M059J (cell line): ENCODE measurements at regions not wholly inside any gene's neighbourhood (a gene's known extent, or its start where the extent isn't known, plus 50 kb on each side); places are given as distances from the start of the nearest gene placed in this dataset.

ENCODE experiments used
- DNase-seq: peaks from one replicate; pipeline ENCODE4 v3.0.0-alpha.2; 2012; ENCODE audit warnings: low read depth

DNA sequence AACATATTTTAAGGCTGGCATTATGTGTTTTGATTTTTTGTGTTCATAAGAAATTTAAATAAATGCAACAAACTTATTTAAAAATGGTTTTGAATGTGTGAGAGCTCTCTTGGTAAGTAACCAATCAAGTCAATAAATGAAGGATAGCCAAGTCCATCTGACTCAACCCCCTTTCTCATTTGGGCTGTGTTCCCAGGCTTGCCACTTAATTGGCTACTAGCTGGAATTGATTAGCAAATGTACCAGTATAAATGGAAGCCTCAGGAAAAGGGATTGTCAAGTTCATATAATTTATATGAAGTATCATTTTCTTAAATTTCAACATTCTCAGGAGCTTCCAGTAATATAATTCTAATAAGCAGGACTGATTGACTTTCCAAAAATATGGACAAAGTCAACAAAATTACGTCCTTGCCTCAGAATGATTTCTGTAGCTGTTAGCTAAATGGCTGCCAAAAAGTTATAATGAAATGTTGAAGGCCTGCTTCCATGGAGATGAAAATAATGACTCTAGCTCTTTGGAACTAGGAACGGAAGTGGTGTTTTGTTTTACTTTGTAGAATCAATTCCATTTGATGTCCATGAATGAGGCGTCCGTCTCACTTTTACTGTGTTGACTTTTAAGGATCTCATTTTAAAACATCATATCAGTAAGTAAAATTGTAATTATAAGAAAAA lies 614.9 kb downstream of the CDH26 start:
- no peak for DNase-seq

DNA sequence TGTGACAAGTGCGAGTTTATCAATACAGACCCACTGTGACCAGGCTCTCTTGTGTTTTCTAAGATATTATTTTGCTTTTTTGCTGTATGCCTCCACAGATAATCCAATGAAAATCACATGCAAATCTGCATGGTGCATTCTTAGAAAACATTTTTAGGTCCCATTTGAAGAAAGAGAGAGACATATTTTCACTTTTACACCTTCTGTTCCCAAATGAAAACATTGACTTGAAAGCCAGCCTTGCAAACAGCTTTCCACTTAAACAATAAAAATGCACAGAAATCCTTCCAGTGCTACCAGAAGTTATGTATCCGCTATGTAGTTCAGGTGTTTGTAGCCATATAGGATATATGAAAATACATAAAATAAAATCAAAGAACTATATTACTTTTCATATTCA lies 618.0 kb downstream of the CDH26 start:
- no peak for DNase-seq

DNA sequence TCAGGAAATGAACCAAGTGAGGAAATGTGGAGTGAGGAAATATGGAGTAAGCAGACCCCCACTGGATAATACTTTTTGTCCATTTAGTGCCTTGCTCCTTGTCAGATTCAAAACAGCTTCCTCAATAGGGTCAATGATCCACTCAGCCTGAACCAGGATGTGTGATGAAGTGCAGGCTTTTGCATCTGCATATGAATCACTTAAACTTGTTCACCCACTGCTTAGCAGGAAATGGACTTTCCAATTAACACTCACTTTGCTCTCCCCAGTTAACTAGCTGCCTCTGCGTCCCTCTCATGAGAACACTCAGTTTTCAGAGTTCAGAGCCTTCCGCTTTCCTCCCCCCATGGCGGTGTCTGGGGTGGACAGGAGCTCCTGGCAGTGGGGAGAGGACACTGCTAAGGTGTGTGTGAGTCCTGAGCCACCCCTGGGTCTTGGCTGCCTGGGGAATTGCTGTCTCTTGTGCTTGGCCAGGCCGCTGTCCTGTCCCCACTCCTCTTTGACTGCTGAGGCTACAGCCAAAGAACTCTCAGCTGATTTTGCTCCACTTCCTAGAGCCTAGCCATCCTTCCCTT lies 621.8 kb downstream of the CDH26 start:
- no peak for DNase-seq

DNA sequence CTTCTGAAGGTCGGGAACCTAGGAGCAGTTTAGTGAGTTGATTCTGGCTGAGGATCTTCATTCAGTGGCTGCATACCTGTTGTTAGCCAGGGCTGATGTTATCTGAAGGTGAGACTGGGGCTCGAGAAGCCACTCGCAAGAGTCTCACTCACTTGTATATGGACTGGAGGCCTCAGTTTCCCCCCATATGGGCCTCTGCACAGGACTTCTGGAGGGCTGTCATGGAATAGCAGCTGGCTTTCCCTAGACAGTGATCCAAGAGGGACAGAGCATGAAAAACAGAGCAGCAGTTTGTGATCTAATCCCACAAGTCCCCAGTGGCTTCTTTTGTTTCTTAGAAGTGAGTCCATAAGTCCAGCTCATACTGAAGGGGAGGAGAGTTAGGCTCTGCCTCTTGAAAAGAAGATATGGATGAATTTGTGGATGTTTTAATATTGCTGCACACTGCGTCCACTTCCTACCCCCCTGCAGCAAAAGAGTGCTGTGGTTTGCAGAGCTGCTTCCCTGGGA lies 623.4 kb downstream of the CDH26 start:
- DNase-seq: no peak

DNA sequence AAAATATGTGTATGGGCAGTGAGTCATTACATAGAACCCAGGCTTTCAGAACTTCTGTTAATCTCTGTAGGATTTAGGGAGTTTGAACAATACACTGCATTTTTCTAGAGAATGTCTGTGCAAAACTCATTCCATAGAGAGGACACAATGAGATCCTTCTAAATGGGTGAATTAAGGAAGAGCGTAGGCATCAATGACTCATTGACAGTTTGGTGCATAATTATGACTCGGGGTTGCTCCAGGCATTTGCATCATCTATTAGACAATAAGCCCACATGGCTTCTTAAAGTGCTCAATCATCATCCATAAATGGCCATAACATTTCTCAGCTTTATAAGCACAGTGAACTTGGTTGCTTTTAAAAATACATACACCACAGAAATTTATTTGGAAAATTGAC lies 625.5 kb downstream of the CDH26 start:
- DNase-seq: no peak

DNA sequence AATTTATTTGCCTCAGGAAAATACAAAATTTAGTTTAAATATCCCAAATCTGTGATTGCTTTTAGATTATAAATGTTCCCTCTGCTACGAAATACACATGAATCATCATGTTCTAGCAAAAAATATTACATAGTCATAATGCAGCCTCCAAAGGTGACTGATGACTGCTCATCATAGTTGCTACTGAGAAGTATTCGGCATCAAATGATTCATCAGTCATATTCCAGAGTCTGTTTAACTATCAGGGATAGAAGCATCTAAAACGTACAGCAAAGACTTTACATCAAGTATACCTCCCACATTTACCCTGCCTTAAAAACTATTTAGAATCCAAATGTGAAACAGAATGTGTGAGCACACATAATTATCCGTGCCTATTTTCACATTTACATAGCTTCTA lies 626.0 kb downstream of the CDH26 start:
- no peak for DNase-seq

DNA sequence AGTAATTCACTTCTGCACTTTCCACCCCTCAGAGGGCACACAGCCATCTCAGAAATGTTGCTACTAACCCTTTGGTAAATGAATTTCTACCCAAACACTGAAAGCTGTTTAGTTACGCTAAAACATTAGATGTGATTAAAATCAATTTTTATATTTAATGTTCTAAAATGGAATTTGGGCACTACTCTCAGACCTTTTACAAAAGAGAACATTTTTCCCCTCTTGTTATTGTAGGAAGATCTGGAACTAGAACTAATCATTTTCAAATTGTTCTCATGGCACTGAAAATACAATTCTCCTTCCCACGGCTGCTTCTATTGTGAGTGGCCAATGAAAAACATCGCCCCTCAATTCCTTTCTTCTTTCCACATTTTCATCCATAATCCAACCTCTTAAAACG lies 627.4 kb downstream of the CDH26 start:
- DNase-seq: no peak

DNA sequence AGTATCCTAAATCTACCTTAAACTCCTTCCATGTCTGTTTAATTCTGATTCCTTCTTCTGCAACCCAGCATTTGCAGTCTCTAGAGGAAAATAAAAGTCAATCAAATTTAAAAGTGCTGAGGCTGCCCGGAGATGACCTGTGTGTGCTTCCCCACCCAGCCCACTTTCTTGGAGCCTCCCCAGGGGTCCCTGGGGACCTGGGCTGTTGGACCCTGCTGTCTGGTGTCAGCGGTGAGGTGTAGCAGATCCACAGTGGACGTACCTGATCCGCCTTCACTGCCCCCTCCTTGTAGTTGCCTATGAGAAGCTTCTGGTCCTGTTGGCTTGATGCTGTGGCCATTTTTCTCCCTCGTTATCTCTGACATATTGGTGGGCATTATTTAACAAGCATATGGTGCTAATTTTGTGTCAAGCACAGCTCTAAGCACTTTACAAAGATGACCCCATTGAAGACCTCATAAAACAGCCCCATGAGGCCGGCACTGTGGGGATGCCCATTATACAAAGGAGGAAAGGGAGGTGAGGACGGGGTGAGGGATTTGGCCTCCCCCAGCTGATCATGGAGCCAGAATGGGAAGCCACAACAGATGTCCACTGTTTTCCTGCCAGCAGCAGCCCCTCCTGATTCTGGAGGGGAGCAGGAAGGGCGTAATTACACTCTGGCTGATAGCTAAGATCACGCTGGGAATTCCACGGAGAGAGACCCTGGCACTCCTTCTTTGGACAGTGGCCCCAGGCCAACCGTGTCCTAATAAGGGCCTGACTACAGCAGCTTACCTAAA lies 628.2 kb downstream of the CDH26 start:
- DNase-seq: no peak

DNA sequence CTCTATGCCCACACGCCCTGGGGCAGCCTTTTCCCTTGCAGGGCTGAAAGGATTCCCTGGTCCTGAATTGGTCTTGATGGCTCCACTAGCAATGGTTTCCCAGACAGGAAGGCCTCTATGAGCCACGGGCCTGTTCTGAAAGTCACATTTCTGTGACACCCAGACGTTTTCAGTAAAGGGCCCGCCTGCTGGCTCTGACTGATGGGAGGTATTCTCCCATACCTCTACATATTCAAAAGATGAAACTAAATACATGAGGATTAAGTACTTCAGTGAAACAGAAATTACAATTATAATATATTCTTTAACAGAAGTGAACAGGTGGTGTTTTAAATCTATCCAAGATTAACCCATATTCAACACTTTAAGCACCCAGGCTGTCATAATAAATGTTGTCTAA lies 629.8 kb downstream of the CDH26 start:
- no peak for DNase-seq

DNA sequence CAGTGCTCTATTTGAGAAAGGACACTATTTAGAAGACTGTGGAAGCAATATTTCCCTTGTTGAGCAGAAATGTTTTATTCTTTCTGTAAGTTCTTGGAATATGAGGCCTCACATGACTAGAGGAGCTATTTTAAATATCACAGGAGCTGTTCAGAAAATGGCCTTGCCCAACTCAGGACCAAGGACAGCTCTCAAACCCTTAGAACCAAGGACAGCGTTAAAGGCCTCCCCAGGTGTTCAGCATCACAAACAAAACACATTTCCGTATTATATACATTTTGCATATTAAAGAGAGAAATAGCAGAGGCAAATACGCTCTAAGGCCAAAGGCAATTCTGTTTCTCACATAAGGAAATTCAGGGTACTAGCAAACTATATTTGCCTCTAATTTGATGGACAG lies 631.4 kb downstream of the CDH26 start:
- DNase-seq: peak; percentile 11

DNA sequence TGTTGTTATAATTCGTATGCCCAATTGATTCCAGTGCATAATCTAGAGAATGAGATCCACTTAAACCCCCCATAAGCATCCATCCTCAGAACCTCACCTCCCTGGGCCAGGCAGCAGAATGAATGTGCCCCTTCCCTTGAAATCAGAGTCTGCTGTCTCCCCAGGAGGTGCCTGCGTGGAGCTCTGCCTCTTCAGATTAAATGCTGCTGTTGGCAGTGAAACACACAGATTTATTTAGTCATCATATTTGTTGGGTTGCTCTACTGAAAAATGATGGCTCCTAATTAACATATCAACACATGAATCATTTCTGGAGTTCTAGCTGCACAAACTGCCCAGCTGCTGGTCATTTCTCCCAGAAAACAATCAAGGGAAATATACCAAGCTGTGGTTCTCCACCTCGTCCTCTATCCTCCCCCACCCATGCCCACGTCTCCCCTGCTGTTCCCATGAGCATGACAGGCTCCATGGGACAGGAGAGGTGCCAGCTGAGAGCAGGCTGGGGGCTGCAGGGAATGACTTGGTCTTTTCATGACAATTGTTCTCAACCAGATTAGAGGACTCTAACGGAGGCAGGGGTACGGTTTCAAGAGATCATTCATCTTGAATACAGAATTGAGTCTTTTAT lies 633.1 kb downstream of the CDH26 start:
- no peak for DNase-seq

DNA sequence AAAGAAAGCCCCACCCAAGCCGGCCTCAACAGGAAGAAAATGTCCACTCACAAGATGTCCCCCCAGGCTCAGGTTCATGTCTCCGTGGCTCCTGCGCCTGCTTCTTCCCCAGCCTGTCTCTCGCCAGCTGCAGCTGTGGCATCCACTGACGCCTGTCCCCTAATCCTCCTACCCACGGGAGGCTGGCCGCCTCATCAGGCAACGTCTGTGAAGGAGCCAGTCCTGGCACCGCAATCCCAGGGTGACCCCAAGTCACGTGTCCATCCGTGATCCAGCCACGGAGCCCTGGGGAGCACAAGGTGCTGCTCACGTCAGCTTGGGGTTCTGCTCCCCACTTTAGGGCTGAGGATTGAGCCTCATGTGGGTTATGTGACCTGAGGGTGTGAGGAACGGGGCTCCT lies 640.3 kb downstream of the CDH26 start:
- DNase-seq: no peak

DNA sequence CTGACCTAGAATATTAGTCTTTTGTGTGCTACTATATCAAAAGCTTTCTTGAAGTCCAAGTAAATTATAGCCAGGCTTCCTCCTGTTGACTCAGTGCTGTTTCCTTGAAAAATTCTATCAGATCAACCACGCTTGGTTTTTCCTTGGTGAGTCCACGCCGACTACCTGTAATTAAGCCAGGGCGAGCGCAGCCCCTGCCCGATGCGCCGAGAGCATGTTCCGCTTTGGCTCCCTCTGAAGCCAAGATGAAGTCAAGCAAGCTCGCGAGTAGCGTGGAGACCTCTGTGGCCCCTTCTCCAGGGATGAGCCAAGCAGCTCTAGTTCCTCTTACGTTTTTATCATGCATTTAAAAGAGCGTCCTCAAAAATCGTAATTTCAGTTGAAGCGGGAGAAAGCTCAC lies 641.2 kb downstream of the CDH26 start:
- DNase-seq: no peak

DNA sequence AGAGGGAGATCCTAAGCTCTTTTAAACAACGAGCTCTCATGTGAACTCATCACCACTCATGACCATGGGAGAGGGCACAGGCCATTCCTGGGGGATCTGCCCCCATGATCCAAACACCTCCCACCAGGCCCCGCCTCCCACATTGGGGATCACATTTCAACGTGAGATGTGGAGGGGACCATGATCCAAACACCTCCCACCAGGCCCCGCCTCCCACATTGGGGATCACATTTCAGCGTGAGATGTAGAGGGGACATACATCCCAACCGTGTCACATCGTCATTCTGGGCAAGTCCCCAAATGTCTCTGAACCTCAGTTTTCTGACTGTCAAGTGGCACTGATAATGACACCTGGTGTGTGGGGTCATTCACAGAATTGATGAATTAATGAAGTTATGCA lies 641.8 kb downstream of the CDH26 start:
- no peak for DNase-seq

DNA sequence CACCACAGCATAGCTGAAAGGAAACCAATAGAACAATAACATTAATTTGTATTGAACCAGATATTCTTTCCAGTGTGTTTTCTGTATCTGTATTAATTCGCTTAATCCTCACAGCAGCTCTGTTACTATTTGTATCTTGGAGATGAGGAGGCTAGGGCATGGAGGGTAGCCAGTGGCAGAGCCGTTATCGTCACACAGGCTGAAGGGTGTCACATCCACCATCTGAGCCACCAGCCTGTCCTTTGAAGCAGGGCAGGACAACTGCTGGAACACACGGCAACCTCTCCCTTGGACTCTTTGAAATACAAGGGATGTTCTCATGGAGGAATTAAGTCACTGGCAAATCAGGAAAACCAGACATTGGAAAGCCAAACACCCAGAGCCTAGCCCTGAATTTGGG lies 628.0 kb upstream of the CDH4 start:
- no peak for DNase-seq

DNA sequence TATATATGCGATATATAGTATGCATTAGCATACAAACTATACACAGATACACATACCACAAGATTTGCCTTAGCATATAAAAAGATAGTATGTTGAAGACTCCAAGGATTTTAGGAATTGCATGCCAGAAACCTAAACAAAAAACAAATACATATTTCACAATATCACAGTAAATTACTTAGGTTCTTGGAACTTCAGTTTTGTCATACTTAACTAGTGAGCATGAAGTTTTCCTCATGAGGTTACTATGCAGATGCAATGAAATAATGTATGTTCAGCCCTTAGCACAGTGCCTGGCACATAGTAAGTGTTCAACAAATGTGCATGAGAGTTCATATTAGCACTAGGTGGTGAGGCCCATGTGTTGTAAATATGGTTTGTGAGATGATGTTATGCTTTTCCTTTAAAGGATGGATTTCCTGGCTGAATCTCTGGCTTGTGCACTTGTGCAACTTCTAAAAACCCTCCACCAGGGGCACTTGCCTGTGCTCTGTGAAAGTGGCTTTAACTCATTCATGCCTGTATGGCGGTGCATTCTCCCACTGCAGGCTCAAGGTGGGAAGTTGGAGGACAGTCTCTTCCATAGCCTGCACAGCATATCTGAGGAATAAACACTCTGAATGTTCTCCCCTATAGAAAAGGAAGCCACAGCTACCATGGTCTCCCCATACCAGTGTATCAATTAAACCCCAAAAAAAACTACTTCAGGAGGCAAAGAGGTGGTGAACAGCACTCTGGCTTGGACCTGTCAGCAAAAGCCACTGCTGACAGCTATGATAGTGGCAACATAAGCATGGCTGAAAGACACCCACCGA lies 624.1 kb upstream of the CDH4 start:
- no peak for DNase-seq

DNA sequence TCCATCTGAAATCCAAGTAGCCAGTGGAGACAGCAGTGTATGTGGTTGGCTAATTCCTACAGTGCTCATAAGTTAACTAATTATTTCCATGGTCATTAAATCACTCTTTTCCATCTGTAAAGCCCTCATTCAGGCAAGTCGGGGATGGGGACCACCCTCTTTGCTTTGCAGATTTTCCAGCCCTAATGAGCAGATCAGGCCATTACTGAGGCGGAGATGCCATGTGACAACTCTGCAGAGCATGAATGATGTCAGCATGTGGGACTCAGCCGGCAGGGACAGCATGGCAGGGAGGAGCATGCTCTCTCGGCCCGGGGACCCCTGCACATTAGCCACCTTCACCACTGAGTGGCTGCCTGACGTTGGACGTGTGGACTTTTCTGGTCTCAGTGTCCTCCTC lies 623.3 kb upstream of the CDH4 start:
- DNase-seq: no peak

DNA sequence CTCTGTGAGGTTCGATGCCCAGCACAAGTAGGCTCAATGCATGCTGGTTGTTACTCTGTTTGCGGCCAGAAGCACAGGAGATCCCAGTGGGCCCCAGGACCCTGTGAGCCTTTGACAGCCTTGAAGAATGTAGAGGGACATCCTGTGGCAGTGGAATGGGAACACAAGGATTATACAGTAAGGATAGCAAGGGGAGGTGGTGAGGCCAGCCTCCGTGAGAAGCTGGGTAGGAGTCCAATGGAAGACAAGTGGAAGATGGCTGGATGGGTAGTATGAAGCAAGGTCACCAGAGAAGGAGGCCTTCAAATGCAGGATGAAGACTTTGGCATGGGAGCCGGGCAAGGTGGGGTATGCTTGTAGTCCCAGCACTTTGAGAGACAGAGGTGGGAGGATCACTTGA lies 622.9 kb upstream of the CDH4 start:
- DNase-seq: no peak

DNA sequence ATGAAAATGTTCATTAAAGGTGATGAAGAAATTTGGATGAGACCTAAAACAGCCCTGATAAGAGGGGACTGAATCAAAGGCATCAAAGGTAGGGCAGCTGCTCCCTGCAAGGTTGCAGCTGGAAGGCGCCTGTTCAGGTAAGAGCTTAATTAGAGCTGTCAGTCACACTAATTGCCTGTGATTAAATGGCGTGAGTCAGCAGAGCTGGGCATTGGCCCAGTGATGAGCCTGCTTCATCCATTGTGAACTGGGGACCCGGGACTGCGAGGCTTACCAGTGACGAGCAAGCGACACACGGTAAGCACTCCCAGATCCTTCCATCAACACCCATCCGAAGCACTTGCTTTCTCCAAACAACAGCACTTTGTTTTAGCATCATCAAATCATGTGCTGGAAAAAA lies 621.5 kb upstream of the CDH4 start:
- no peak for DNase-seq

DNA sequence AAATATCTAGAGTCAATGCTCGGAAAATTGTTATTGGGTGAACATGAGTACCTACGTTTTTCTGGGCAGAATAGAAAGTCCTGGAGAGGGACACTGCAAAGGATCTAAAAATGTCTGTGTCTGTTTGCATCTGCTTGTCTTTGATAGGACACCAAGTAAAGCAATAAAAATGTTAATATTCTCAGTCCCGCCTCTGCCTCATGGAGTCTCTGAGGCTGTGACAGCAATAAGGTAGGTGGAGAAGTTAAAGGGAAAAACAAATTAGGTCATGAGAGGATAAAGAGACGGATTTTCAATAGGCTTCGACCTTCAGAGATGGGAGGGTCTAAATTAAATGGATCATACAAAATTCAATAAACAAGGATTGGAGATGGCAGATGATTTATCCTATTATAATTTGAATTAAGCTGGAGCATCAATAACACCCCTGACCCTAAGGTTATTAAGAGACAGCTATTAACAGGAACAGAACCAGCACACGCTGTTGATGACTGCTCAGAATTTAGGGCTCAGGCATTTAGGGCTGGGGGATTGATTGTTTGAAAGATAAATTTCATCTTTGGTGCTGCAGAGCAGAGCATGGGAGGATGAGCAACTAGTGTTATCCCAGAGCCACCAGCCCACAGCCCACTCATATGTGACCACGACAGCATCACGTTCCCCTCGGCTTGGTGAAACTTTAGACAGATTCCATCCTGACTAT lies 620.3 kb upstream of the CDH4 start:
- DNase-seq: no peak
